ENCODE measurements at regions not wholly inside any gene's neighbourhood (a gene's known extent, or its start where the extent isn't known, plus 50 kb on each side); places are given as distances from the start of the nearest gene placed in this dataset.

DNA sequence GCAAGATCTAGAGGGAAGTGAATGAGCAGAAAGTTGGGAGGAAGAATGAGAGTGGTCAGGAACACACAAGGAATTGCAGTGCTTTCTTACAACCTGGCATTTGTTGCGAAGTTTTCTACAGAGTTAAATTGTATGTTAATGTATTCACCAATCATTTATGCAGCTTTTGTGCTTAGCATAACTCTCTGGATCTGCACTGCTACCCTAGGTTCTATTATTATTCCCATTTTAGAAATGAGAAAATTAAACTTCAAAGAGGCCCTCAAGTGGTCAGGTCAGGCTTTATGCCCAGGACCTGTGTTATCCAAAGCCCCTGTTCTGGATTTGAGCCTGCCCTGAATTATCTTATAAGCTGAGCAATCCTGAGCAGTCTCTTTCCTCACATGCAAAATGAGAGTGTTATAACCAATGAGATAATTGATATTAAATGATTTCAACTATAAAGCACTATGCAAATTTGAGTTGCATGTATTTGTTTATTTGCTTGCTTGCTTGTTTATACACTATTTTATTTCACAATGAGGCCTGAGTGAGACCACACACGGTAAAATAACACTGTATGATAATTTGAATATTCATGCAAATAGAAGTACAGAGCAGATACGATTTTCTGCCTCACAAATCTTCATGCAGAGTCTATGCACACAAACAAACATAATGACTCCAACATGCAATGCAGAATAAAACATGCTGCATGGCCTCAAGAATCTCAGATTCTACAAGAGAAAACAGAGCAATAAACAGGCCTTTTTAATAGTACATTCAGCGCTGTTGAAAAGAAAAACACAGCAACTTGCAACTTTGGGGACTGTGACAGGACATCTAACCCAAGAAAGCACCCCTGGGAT, 323.0 kb downstream of the PLPP3 start:
- TF ChIP-seq POLR2A (IDR thresholded peaks at IDR 0.05) (no peak), CTCF (IDR thresholded peaks at IDR 0.05) (no peak)

Measured in testis (tissue), 2 donors.